ENCODE measurements at regions not wholly inside any gene's neighbourhood (a gene's known extent, or its start where the extent isn't known, plus 50 kb on each side); places are given as distances from the start of the nearest gene placed in this dataset.

DNA sequence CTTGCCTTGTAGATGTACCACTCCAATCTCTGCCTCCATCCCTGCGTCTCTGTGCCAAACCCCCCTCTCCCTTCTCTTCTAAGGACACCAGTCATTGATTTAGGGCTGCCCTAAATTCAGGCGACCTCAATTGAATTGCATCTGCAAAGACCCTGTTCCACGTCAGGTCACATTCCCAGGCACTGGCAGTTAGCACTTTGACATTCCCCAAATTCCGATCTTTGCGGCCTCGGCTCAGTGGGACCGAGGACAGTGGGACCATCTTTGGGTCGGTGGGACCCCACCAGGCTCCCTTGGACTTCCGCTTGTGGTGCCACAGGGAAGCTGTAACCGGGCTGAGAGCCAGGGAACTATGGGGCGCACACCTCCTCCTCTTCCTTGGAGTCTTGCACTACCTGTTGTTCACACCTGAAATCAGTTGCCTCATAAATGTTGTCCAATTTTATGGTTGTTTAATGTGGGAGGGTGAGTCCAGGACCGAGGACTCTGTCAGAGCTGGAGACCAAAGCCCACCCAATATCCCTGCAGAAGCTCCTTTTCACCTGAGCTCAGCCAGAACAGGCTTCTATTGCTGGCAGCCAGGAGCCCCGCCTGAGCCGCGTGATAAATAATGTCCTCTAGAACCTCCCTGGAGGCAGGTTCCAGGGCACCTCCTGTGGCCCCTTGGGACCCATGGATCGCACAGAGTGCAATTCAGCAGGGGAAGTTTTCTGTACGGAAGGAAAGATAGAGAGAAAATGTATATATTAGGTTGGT, 271.6 kb downstream of the EIPR1 start:
- ATAC-seq (no peak), DNase-seq (ENCODE audit: low read depth, low spot score) (no peak)
- RAD21 ChIA-PET (ENCODE audit: low non-redundant PET in 1 of 2, low total read pairs in 2 of 2, uncharacterized antibody in 2 of 2, unreplicated experiment in 2 of 2): no interaction called here
- Histone ChIP-seq H3K79me2 (ENCODE audit: insufficient read depth, low read length) (no peaks in the 10 kb centered on the region), H3K27ac (ENCODE audit: low read depth, low read length) (no peak overlapping the region), H2AFZ (ENCODE audit: low read depth, low read length, poor library complexity, severe bottlenecking) (no peak overlapping the region), H3K36me3 (ENCODE audit: control insufficient read depth in 1 of 2, insufficient read depth in 2 of 2, low read length in 2 of 2) (no peaks in the 10 kb centered on the region), H3K4me2 (ENCODE audit: low read length) (no peak overlapping the region), H3K4me1 (ENCODE audit: control insufficient read depth in 1 of 2, insufficient read depth in 2 of 2, low read length in 2 of 2) (no peaks in the 10 kb centered on the region; a peak in 1 of 4 replicates), H3K9me3 (ENCODE audit: control insufficient read depth in 1 of 2, insufficient read depth in 1 of 2, low read depth in 1 of 2, low read length in 2 of 2) (peaks cover 0 to 6% of the 10 kb centered on the region in 2 experiments; a peak in 1 of 4 replicates), H3K27me3 (ENCODE audit: insufficient read depth, low read length) (peaks cover 9% of the 10 kb centered on the region; the same call in 1 of the 2 replicates), H4K20me1 (ENCODE audit: insufficient read depth) (no peaks in the 10 kb centered on the region), H3K9ac (ENCODE audit: low read length) (no peak overlapping the region), H3K9me2 (ENCODE audit: insufficient read depth) (no peaks in the 10 kb centered on the region), H3K4me3 (replicated peaks in 1 of 2; ENCODE audit: low read depth in 1 of 2, low read length in 2 of 2) (no peak overlapping the region)
- CTCF ChIA-PET: no interaction called here
- intact Hi-C loops (cut with micrococcal nuclease): no loop called here
- POLR2A ChIA-PET: no interaction called here
- BruUV-seq (replicated peaks): no TSS peak
- TF ChIP-seq SIN3A (IDR thresholded peaks at IDR 0.05; ENCODE audit: low read depth) (no peak), EGR1 (IDR thresholded peaks at IDR 0.05; ENCODE audit: low read depth) (no peak), ZNF274 (IDR thresholded peaks at IDR 0.05; ENCODE audit: low read depth, low read length) (no peak), ELF1 (IDR thresholded peaks at IDR 0.05; ENCODE audit: borderline replicate concordance, low read depth) (no peak), YY1 (IDR thresholded peaks at IDR 0.05; ENCODE audit: extremely low read depth, insufficient replicate concordance, low read depth, low read length) (no peak), ZFX (IDR thresholded peaks at IDR 0.05) (no peak), CBX3 (IDR thresholded peaks at IDR 0.05; ENCODE audit: low read depth) (no peak), POLR2AphosphoS5 (IDR thresholded peaks at IDR 0.05; ENCODE audit: low read depth, low read length) (no peak), SP1 (IDR thresholded peaks at IDR 0.05; ENCODE audit: low read depth) (no peak), EZH2 (IDR thresholded peaks at IDR 0.05) (no peak), SRF (IDR thresholded peaks at IDR 0.05; ENCODE audit: low read depth) (no peak), RAD21 (IDR thresholded peaks at IDR 0.05; ENCODE audit: low read depth) (no peak), TCF7L2 (IDR thresholded peaks at IDR 0.05; ENCODE audit: borderline replicate concordance, extremely low read depth, insufficient read depth, insufficient read length) (no peak)
- TF ChIP-seq, protein P1, sequence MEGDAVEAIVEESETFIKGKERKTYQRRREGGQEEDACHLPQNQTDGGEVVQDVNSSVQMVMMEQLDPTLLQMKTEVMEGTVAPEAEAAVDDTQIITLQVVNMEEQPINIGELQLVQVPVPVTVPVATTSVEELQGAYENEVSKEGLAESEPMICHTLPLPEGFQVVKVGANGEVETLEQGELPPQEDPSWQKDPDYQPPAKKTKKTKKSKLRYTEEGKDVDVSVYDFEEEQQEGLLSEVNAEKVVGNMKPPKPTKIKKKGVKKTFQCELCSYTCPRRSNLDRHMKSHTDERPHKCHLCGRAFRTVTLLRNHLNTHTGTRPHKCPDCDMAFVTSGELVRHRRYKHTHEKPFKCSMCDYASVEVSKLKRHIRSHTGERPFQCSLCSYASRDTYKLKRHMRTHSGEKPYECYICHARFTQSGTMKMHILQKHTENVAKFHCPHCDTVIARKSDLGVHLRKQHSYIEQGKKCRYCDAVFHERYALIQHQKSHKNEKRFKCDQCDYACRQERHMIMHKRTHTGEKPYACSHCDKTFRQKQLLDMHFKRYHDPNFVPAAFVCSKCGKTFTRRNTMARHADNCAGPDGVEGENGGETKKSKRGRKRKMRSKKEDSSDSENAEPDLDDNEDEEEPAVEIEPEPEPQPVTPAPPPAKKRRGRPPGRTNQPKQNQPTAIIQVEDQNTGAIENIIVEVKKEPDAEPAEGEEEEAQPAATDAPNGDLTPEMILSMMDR (IDR thresholded peaks at IDR 0.05 in 2 of 3, conservative IDR thresholded peaks at IDR 0.05 in 1 of 3; ENCODE audit: borderline replicate concordance in 1 of 3, insufficient read depth in 1 of 3, low read depth in 2 of 3, low read length in 2 of 3): no peak
- TF ChIP-seq, protein P2, sequence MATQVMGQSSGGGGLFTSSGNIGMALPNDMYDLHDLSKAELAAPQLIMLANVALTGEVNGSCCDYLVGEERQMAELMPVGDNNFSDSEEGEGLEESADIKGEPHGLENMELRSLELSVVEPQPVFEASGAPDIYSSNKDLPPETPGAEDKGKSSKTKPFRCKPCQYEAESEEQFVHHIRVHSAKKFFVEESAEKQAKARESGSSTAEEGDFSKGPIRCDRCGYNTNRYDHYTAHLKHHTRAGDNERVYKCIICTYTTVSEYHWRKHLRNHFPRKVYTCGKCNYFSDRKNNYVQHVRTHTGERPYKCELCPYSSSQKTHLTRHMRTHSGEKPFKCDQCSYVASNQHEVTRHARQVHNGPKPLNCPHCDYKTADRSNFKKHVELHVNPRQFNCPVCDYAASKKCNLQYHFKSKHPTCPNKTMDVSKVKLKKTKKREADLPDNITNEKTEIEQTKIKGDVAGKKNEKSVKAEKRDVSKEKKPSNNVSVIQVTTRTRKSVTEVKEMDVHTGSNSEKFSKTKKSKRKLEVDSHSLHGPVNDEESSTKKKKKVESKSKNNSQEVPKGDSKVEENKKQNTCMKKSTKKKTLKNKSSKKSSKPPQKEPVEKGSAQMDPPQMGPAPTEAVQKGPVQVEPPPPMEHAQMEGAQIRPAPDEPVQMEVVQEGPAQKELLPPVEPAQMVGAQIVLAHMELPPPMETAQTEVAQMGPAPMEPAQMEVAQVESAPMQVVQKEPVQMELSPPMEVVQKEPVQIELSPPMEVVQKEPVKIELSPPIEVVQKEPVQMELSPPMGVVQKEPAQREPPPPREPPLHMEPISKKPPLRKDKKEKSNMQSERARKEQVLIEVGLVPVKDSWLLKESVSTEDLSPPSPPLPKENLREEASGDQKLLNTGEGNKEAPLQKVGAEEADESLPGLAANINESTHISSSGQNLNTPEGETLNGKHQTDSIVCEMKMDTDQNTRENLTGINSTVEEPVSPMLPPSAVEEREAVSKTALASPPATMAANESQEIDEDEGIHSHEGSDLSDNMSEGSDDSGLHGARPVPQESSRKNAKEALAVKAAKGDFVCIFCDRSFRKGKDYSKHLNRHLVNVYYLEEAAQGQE (IDR thresholded peaks at IDR 0.05; ENCODE audit: low read depth): no peak
- TF ChIP-seq, protein P3, sequence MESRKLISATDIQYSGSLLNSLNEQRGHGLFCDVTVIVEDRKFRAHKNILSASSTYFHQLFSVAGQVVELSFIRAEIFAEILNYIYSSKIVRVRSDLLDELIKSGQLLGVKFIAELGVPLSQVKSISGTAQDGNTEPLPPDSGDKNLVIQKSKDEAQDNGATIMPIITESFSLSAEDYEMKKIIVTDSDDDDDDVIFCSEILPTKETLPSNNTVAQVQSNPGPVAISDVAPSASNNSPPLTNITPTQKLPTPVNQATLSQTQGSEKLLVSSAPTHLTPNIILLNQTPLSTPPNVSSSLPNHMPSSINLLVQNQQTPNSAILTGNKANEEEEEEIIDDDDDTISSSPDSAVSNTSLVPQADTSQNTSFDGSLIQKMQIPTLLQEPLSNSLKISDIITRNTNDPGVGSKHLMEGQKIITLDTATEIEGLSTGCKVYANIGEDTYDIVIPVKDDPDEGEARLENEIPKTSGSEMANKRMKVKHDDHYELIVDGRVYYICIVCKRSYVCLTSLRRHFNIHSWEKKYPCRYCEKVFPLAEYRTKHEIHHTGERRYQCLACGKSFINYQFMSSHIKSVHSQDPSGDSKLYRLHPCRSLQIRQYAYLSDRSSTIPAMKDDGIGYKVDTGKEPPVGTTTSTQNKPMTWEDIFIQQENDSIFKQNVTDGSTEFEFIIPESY (IDR thresholded peaks at IDR 0.05; ENCODE audit: extremely low read depth, insufficient replicate concordance, low read length): no peak

Measured in HCT116 (cell line).